SU-DHL-6 (cell line): ENCODE measurements at regions not wholly inside any gene's neighbourhood (a gene's known extent, or its start where the extent isn't known, plus 50 kb on each side); places are given as distances from the start of the nearest gene placed in this dataset.

Experiments
- H2AFZ ChIP-seq: fragments of 200-600 bp; sonication (generic); 2 replicates; pipeline ENCODE4 v1.6.1; 2014; ENCODE audit warnings: low read depth, mild to moderate bottlenecking, moderate library complexity, mixed read lengths, antibody characterized with exemption, low read length; ENCODE audit not compliant: severe bottlenecking
- H3F3A ChIP-seq: fragments of 200-600 bp; shearing (Covaris generic); 2 replicates; pipeline ENCODE4 v1.6.0; 2016; ENCODE audit warnings: antibody characterized with exemption, mild to moderate bottlenecking; ENCODE audit not compliant: insufficient read depth
- H3K27ac ChIP-seq: fragments of 200-600 bp; sonication (generic); 2 replicates; pipeline ENCODE4 v1.5.1; 2016; ENCODE audit warnings: low read depth, mild to moderate bottlenecking, low read length, moderate library complexity, mixed read lengths
- H3K27me3 ChIP-seq: fragments of 200-600 bp; sonication (generic), shearing (Covaris generic); 2 replicates; pipeline ENCODE4 v1.6.0; 2014; ENCODE audit warnings: mild to moderate bottlenecking, low read length
- H3K36me3 ChIP-seq: fragments of 200-600 bp; sonication (generic); 2 replicates; pipeline ENCODE4 v1.6.1; 2014; ENCODE audit warnings: mild to moderate bottlenecking, low read length, mixed read lengths
- H3K4me2 ChIP-seq: fragments of 300-600, 200-600 bp; shearing (Covaris generic), sonication (generic); 2 replicates; pipeline ENCODE4 v1.6.0; 2014; ENCODE audit warnings: low read length, low read depth, mild to moderate bottlenecking; ENCODE audit not compliant: poor library complexity, severe bottlenecking
- H3K4me3 ChIP-seq: fragments of 200-600 bp; sonication (generic); 2 replicates; pipeline ENCODE4 v1.5.1; 2014; ENCODE audit warnings: antibody characterized with exemption, low read length, mild to moderate bottlenecking, mixed read lengths; ENCODE audit not compliant: insufficient read depth, poor library complexity, severe bottlenecking
- H3K79me2 ChIP-seq: fragments of 200-600 bp; sonication (generic); 2 replicates; pipeline ENCODE4 v1.6.1; 2014; ENCODE audit warnings: mild to moderate bottlenecking, low read length, moderate library complexity; ENCODE audit not compliant: insufficient read depth
- H3K9ac ChIP-seq: fragments of 200-600 bp; sonication (generic); 2 replicates; pipeline ENCODE4 v1.7.0; 2014; ENCODE audit warnings: mild to moderate bottlenecking, low read length
- H3K9me2 ChIP-seq: fragments of 200-600 bp; sonication (generic); replicated peaks from 2 replicates; pipeline ENCODE4 v1.6.1; 2014; ENCODE audit warnings: low read length; ENCODE audit not compliant: insufficient read depth
- H3K9me3 ChIP-seq: fragments of 200-600 bp; sonication (generic); 2 replicates; pipeline ENCODE4 v1.6.1; 2014; ENCODE audit warnings: low read length, mixed read lengths; ENCODE audit not compliant: insufficient read depth
- H4K20me1 ChIP-seq: fragments of 200-600 bp; sonication (generic); 2 replicates; pipeline ENCODE4 v1.6.1; 2014; ENCODE audit warnings: low read depth, mild to moderate bottlenecking, antibody characterized with exemption, low read length, moderate library complexity, mixed read lengths
- CTCF ChIP-seq: fragments of 200-600 bp; sonication (generic); IDR thresholded peaks from one replicate; pipeline ENCODE4 v1.5.1; 2017; ENCODE audit warnings: antibody characterized with exemption, mild to moderate bottlenecking, low read length, moderate library complexity; ENCODE audit not compliant: insufficient read depth, poor library complexity, severe bottlenecking
- EZH2phosphoT487 ChIP-seq: fragments of 200-600 bp; sonication (generic), shearing (Covaris generic); conservative IDR thresholded peaks from 2 replicates; pipeline ENCODE4 v1.6.1; 2018; ENCODE audit warnings: mild to moderate bottlenecking, antibody characterized with exemption, low read length, moderate library complexity, mixed read lengths

DNA sequence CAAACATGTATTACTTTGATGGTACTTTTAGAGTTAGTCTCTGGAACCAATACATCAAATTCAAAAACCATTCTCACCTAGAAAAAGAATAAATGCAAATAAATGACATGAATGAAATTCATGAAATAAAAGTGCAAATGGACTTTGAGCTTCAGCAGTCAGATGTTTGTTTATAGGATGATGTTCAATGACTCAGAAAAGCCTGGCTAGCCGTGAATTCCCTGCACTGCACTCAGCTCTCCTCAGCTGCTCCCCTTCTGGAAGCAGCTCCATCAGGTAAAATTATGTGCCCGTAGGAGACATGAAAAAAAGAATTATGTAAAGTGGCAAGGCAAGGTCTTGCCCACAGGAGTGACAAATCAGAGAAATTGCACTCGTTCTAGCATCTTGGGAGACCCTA lies 390.6 kb downstream of the GPM6A start:
- no peaks in the 10 kb centered on the region for H3K79me2 ChIP-seq
- H3K4me3 ChIP-seq = no peak overlapping the region
- TF ChIP-seq EZH2phosphoT487 (no peak), CTCF (no peak)
- H3K9me3 ChIP-seq = no peaks in the 10 kb centered on the region
- H3K27me3 ChIP-seq = no peaks in the 10 kb centered on the region
- no peak overlapping the region for H3K4me2 ChIP-seq
- no peaks in the 10 kb centered on the region for H3K36me3 ChIP-seq
- H3F3A ChIP-seq = no peaks in the 10 kb centered on the region
- no peak overlapping the region for H2AFZ ChIP-seq
- no peak overlapping the region for H3K27ac ChIP-seq
- H3K9me2 ChIP-seq = no peaks in the 10 kb centered on the region
- no peaks in the 10 kb centered on the region for H4K20me1 ChIP-seq
- no peak overlapping the region for H3K9ac ChIP-seq

GRCh38 chr4:175422331-175422730 lies 389.7 kb downstream of the GPM6A start:
- no peak overlapping the region for H3K4me3 ChIP-seq

DNA sequence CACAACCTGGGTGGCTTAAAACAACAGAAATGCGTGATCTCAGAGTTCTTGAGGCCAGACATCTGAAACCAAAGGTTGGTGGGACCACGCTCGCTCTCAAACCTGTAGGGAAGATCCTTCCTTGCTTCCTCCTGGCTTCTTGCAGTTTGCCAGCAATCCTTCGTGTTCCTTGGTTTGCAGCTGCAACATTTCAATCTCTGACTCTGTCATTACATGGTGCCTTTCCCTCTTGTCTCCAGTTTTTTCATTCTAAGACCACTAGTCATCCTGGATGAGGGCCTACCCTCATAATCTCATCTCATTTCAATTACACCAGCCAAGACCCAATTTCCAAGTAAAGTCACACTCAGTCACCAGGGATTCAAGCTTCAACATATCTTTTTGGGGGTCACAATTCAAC lies 388.0 kb downstream of the GPM6A start:
- no peaks in the 10 kb centered on the region for H3F3A ChIP-seq
- H3K79me2 ChIP-seq = no peaks in the 10 kb centered on the region
- no peak overlapping the region for H3K9ac ChIP-seq
- no peak overlapping the region for H3K4me3 ChIP-seq
- H3K4me2 ChIP-seq = no peak overlapping the region
- H3K27ac ChIP-seq = no peak overlapping the region
- no peaks in the 10 kb centered on the region for H3K27me3 ChIP-seq
- H4K20me1 ChIP-seq = no peaks in the 10 kb centered on the region
- H3K9me2 ChIP-seq = no peaks in the 10 kb centered on the region
- H2AFZ ChIP-seq = no peak overlapping the region
- no peak for TF ChIP-seq EZH2phosphoT487
- TF ChIP-seq CTCF = no peak
- H3K9me3 ChIP-seq = no peaks in the 10 kb centered on the region
- H3K36me3 ChIP-seq = no peaks in the 10 kb centered on the region

More at GRCh38 chr4:175422331-175422730, 389.7 kb downstream of the GPM6A start:
- Histone ChIP-seq H3K4me2 (no peak overlapping the region), H3F3A (no peaks in the 10 kb centered on the region), H3K9me3 (no peaks in the 10 kb centered on the region), H4K20me1 (no peaks in the 10 kb centered on the region), H3K27me3 (no peaks in the 10 kb centered on the region), H3K79me2 (no peaks in the 10 kb centered on the region), H2AFZ (no peak overlapping the region), H3K9ac (no peak overlapping the region), H3K36me3 (no peaks in the 10 kb centered on the region), H3K9me2 (no peaks in the 10 kb centered on the region), H3K27ac (no peak overlapping the region)
- TF ChIP-seq CTCF = no peak
- no peak for TF ChIP-seq EZH2phosphoT487
